ENCODE measurements at regions not wholly inside any gene's neighbourhood (a gene's known extent, or its start where the extent isn't known, plus 50 kb on each side); places are given as distances from the start of the nearest gene placed in this dataset.
"Not testable (repeated sequence)": the region's sequence is repeated elsewhere in the genome, so short reads cannot be mapped to it uniquely, and the experiment has no call there.

DNA sequence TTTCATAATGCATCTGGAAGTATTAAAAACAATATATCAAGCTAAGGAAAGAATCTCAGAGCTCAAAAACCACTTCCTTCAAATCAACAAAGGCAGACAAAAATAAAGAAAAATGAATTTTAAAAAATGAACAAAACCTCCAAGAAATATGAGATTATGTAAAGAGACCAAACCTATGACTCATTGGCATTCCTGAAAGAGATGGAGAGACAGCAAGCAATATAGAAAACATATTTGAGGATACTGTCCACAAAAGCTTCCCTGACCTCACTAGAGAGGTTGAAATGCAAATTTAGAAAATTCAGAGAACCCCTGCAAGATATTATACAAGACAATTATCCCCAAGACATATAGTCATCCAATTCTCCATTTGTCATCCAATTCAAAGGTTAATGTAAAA, 311.3 kb upstream of the SOX9 start:
- DNase-seq, result no peak
- no peaks in the 10 kb centered on the region for H3K36me3 Mint-ChIP-seq (ENCODE audit: insufficient read depth, unreplicated experiment)
- intact Hi-C loops (cut with micrococcal nuclease; ENCODE audit: unreplicated experiment), result no loop called here
- no peak overlapping the region for H3K4me3 Mint-ChIP-seq (ENCODE audit: low read depth, unreplicated experiment)
- H3K27me3 Mint-ChIP-seq (ENCODE audit: unreplicated experiment), result peaks cover 13% of the 10 kb centered on the region
- peaks cover 4% of the 10 kb centered on the region for H3K9me3 Mint-ChIP-seq (ENCODE audit: low read depth, unreplicated experiment)
- no peak overlapping the region for H3K27ac Mint-ChIP-seq (ENCODE audit: unreplicated experiment)
- no TSS peak for BruUV-seq (replicated peaks)
- TF ChIP-seq, protein P1, sequence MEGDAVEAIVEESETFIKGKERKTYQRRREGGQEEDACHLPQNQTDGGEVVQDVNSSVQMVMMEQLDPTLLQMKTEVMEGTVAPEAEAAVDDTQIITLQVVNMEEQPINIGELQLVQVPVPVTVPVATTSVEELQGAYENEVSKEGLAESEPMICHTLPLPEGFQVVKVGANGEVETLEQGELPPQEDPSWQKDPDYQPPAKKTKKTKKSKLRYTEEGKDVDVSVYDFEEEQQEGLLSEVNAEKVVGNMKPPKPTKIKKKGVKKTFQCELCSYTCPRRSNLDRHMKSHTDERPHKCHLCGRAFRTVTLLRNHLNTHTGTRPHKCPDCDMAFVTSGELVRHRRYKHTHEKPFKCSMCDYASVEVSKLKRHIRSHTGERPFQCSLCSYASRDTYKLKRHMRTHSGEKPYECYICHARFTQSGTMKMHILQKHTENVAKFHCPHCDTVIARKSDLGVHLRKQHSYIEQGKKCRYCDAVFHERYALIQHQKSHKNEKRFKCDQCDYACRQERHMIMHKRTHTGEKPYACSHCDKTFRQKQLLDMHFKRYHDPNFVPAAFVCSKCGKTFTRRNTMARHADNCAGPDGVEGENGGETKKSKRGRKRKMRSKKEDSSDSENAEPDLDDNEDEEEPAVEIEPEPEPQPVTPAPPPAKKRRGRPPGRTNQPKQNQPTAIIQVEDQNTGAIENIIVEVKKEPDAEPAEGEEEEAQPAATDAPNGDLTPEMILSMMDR (IDR thresholded peaks at IDR 0.05; ENCODE audit: unreplicated experiment), result no peak
- no peaks in the 10 kb centered on the region for H3K4me1 Mint-ChIP-seq (ENCODE audit: low read depth, unreplicated experiment)
- CTCF ChIA-PET, result interaction anchor here (1.1 kb wide), 1 partner anchor 12 kb away, joined by 6 read pairs; no protein-coding TSS in a partner anchor

DNA sequence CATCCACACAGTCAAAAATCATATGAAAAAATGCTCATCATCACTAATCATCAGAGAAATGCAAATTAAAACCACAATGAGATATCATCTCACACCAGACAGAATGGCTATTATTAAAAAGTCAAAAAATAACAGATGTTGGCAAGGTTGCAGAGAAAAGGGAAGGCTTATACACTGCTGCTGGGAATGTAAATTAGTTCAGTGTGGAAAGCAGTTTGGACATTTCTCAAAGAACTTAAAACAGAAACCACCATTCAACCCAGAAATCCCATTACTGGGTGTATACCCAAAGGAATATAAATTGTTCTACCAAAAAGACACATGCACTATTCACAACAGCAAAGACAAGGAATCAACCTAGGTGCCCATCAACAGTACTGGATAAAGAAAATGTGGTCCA, 307.0 kb upstream of the SOX9 start:
- H3K4me1 Mint-ChIP-seq (ENCODE audit: low read depth, unreplicated experiment); H3K4me3 Mint-ChIP-seq (ENCODE audit: low read depth, unreplicated experiment); BruUV-seq (replicated peaks); H3K27me3 Mint-ChIP-seq (ENCODE audit: unreplicated experiment); H3K9me3 Mint-ChIP-seq (ENCODE audit: low read depth, unreplicated experiment); CTCF ChIA-PET; H3K27ac Mint-ChIP-seq (ENCODE audit: unreplicated experiment); intact Hi-C loops (cut with micrococcal nuclease; ENCODE audit: unreplicated experiment); DNase-seq; H3K36me3 Mint-ChIP-seq (ENCODE audit: insufficient read depth, unreplicated experiment): not testable (repeated sequence)

DNA sequence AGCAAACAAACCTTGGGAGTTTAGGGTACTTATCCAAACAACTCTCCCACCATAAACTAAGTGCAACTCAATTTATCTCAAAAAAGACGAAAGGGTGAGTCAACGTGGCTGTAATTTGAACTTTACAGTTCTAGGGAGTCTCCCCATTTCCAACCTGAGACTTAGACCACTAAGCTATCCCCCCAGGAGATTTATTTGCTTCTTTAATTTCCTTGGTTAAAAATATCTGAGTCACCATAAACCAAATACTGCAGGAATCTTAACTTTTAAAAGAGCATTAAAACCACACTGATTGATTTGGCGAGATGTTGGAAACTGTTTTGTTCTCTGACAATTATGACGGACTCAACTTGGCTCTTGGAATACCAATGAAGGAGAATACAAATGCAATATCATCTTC, 299.3 kb upstream of the SOX9 start:
- Mint-ChIP-seq H3K36me3 (ENCODE audit: insufficient read depth, unreplicated experiment) (no peaks in the 10 kb centered on the region), H3K4me1 (ENCODE audit: low read depth, unreplicated experiment) (no peaks in the 10 kb centered on the region), H3K27me3 (ENCODE audit: unreplicated experiment) (peaks cover 15% of the 10 kb centered on the region), H3K9me3 (ENCODE audit: low read depth, unreplicated experiment) (no peaks in the 10 kb centered on the region), H3K4me3 (ENCODE audit: low read depth, unreplicated experiment) (no peak overlapping the region), H3K27ac (ENCODE audit: unreplicated experiment) (no peak overlapping the region)
- no peak for DNase-seq
- TF ChIP-seq, protein P1 (IDR thresholded peaks at IDR 0.05; ENCODE audit: unreplicated experiment), result no peak
- CTCF ChIA-PET, result interaction anchor here (1.0 to 1.2 kb wide), 2 partner anchors 11 to 29 kb away, joined by 3 to 6 read pairs; no protein-coding TSS in a partner anchor
- BruUV-seq (replicated peaks), result no TSS peak
- intact Hi-C loops (cut with micrococcal nuclease; ENCODE audit: unreplicated experiment), result no loop called here

DNA sequence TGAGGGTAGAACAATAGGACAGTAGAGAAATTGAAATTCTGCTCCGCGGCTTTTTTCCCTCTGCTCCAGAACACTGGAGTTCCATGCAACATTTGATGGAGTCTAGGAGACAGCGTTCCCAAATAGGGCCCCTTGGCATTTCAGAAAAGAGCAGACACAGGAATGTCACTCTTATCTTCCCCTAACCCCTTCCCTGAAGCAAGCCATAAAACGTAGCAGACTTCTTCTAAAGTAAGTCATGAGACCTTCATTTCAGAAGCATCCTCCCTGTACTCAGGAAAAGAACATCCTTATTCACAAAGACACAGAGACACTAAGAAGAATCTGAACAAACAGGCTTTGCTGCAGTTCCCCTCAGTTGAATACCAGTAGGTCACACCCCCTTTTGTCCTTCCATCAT, 296.1 kb upstream of the SOX9 start:
- no peak for DNase-seq
- intact Hi-C loops (cut with micrococcal nuclease; ENCODE audit: unreplicated experiment), result loop anchor here (1.0 kb wide), 1 partner anchor 24 kb away; no protein-coding TSS in a partner anchor
- TF ChIP-seq, protein P1 (IDR thresholded peaks at IDR 0.05; ENCODE audit: unreplicated experiment), result no peak
- no peak overlapping the region for H3K4me3 Mint-ChIP-seq (ENCODE audit: low read depth, unreplicated experiment)
- BruUV-seq (replicated peaks), result no TSS peak
- H3K27me3 Mint-ChIP-seq (ENCODE audit: unreplicated experiment), result peaks cover 34% of the 10 kb centered on the region
- no peaks in the 10 kb centered on the region for H3K36me3 Mint-ChIP-seq (ENCODE audit: insufficient read depth, unreplicated experiment)
- no peaks in the 10 kb centered on the region for H3K4me1 Mint-ChIP-seq (ENCODE audit: low read depth, unreplicated experiment)
- no peaks in the 10 kb centered on the region for H3K9me3 Mint-ChIP-seq (ENCODE audit: low read depth, unreplicated experiment)
- H3K27ac Mint-ChIP-seq (ENCODE audit: unreplicated experiment), result no peak overlapping the region
- CTCF ChIA-PET, result no interaction called here

DNA sequence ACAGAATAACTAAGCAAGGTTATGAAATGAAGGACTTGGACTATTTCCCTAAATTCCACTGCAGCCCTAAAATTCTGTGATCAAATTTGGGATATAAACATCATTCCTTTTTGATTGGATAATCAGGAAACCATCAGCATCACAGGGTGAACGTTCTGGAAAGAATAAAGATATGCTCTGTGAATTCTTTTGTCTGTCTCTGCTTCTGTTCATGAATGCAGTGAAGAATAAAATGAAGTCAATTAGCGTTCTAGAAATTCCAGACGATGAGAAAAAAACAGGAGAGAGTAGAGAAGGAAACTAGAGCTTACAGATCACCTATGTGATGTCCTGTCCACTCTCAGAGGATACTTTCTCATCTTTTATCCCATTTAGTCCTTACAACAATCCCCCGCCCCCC, 295.1 kb upstream of the SOX9 start:
- TF ChIP-seq, protein P1 (IDR thresholded peaks at IDR 0.05; ENCODE audit: unreplicated experiment), result no peak
- intact Hi-C loops (cut with micrococcal nuclease; ENCODE audit: unreplicated experiment), result loop anchor here (1.0 kb wide), 1 partner anchor 23 kb away; no protein-coding TSS in a partner anchor
- BruUV-seq (replicated peaks), result no TSS peak
- H3K4me1 Mint-ChIP-seq (ENCODE audit: low read depth, unreplicated experiment), result no peaks in the 10 kb centered on the region
- no peaks in the 10 kb centered on the region for H3K36me3 Mint-ChIP-seq (ENCODE audit: insufficient read depth, unreplicated experiment)
- no peak for DNase-seq
- CTCF ChIA-PET, result interaction anchor here (0.7 kb wide), 1 partner anchor 1801 kb away, joined by 5 read pairs; no protein-coding TSS in a partner anchor
- H3K27ac Mint-ChIP-seq (ENCODE audit: unreplicated experiment), result no peak overlapping the region
- H3K9me3 Mint-ChIP-seq (ENCODE audit: low read depth, unreplicated experiment), result no peaks in the 10 kb centered on the region
- peaks cover 45% of the 10 kb centered on the region for H3K27me3 Mint-ChIP-seq (ENCODE audit: unreplicated experiment)
- no peak overlapping the region for H3K4me3 Mint-ChIP-seq (ENCODE audit: low read depth, unreplicated experiment)
